GM21576 (cell line): ENCODE measurements at regions not wholly inside any gene's neighbourhood (a gene's known extent, or its start where the extent isn't known, plus 50 kb on each side); places are given as distances from the start of the nearest gene placed in this dataset.
"Not testable (repeated sequence)": the region's sequence is repeated elsewhere in the genome, so short reads cannot be mapped to it uniquely, and the experiment has no call there.

Experiments
- ATAC-seq: cut with Tn5 transposase; IDR thresholded peaks from one replicate; pipeline ENCODE4 v1.9.1; 2021; ENCODE audit warnings: mild to moderate bottlenecking, moderate library complexity; ENCODE audit not compliant: unreplicated experiment

- ATAC-seq: no peak
These were observed 101.9 kb downstream of the RGS21 start for GRCh38 chr1:192418552-192419285.

GRCh38 chr1:192430644-192431043, 113.9 kb downstream of the RGS21 start:
- no peak for ATAC-seq

GRCh38 chr1:192435704-192436103, 118.9 kb downstream of the RGS21 start:
- no peak for ATAC-seq

GRCh38 chr1:192436441-192437078, 119.8 kb downstream of the RGS21 start:
- no peak for ATAC-seq

- no peak for ATAC-seq
These were observed 121.9 kb downstream of the RGS21 start for GRCh38 chr1:192438737-192439136.

- no peak for ATAC-seq
These were observed 122.7 kb downstream of the RGS21 start for GRCh38 chr1:192439373-192440025.

GRCh38 chr1:192441492-192441891, 124.7 kb downstream of the RGS21 start:
- no peak for ATAC-seq

- ATAC-seq: no peak
These were observed 125.9 kb downstream of the RGS21 start for GRCh38 chr1:192442736-192443135.

GRCh38 chr1:192443616-192444015, 126.8 kb downstream of the RGS21 start:
- no peak for ATAC-seq

GRCh38 chr1:192445241-192445640, 128.4 kb downstream of the RGS21 start:
- ATAC-seq: no peak

- no peak for ATAC-seq
These were observed 129.2 kb downstream of the RGS21 start for GRCh38 chr1:192445839-192446489.

- ATAC-seq: no peak
These were observed 127.5 kb upstream of the RGS1 start for GRCh38 chr1:192448026-192448578.

- ATAC-seq: no peak
These were observed 122.1 kb upstream of the RGS1 start for GRCh38 chr1:192453360-192453992.

GRCh38 chr1:192459467-192459866, 116.1 kb upstream of the RGS1 start:
- ATAC-seq: no peak

- ATAC-seq: no peak
These were observed 113.9 kb upstream of the RGS1 start for GRCh38 chr1:192461684-192462083.

GRCh38 chr1:192462616-192463015, 113.0 kb upstream of the RGS1 start:
- no peak for ATAC-seq

- ATAC-seq: no peak
These were observed 111.9 kb upstream of the RGS1 start for GRCh38 chr1:192463661-192464060.

- not testable (repeated sequence) for ATAC-seq
These were observed 110.4 kb upstream of the RGS1 start for GRCh38 chr1:192465221-192465620.

GRCh38 chr1:192474080-192474683, 101.4 kb upstream of the RGS1 start:
- ATAC-seq: no peak

GRCh38 chr1:192475329-192475728, 100.2 kb upstream of the RGS1 start:
- ATAC-seq: no peak
